HepG2 (cell line): ENCODE measurements at regions not wholly inside any gene's neighbourhood (a gene's known extent, or its start where the extent isn't known, plus 50 kb on each side); places are given as distances from the start of the nearest gene placed in this dataset.

Experiments used
- ATAC-seq: fragments of 200-7000 bp; cut with Tn5 transposase; 3 replicates; pipeline ENCODE4 v1.9.1; 2020; ENCODE audit warnings: mild to moderate bottlenecking, moderate library complexity
- BruUV-seq: library from RNA; stranded (reverse); fragments of 400-500 nt; replicated peaks from 2 replicates; lab custom pipeline; 2021; lab: Mats Ljungman, UMichigan
- CTCF ChIA-PET: fragments of 300-600 bp; formaldehyde crosslinking; extraction: SDS; loops from one replicate; lab custom pipeline; 2021; ENCODE audit warnings: low total read pairs, inconsistent platforms, low intra/inter-chr PET ratio; lab: Yijun Ruan, JAX
- POLR2A ChIA-PET: fragments of 350-600 bp; sonication (Branson Sonifier 250); formaldehyde crosslinking; loops from one replicate; lab custom pipeline; 2020; ENCODE audit warnings: antibody characterized with exemption, inconsistent platforms; lab: Yijun Ruan, JAX
- DNase-seq: peaks from one replicate; pipeline ENCODE4 v3.0.0-alpha.2; 2015; ENCODE audit warnings: low spot score
- FAIRE-seq: peaks from 3 replicates; lab custom pipeline; 2011; peaks lifted over from hg19 to GRCh38; lab: Jason Lieb, UNC
- H2AFZ ChIP-seq: one replicate; pipeline ENCODE4 v1.6.1; 2011; ENCODE audit warnings: low read length, inconsistent platforms
- H3K27ac ChIP-seq: fragments of 300-600 bp; 3 replicates; pipeline ENCODE4 v1.8.0; 2011; ENCODE audit warnings: mixed run types, mild to moderate bottlenecking, mixed read lengths, low read length, inconsistent platforms; ENCODE audit not compliant: insufficient read depth; ENCODE audit errors: extremely low read length
- H3K27me3 ChIP-seq, 2 experiments: fragments of 200-600 bp in 1 of 2; 2 replicates in 1 of 2; 3 replicates in 1 of 2; pipeline versions ENCODE4 v1.6.0 to v1.8.0; 2011; ENCODE audit warnings: low read length in 2 of 2, mild to moderate bottlenecking in 2 of 2, moderate library complexity in 2 of 2, inconsistent platforms in 1 of 2; ENCODE audit not compliant: insufficient read depth in 2 of 2, control insufficient read depth in 1 of 2
- H3K36me3 ChIP-seq, 2 experiments: fragments of 200-600 bp in 1 of 2; replicated peaks in 1 of 2; 2 replicates in 1 of 2; 3 replicates in 1 of 2; pipeline versions ENCODE4 v1.5.1 to v1.8.0; 2011; ENCODE audit warnings: low read length in 2 of 2, inconsistent platforms in 1 of 2; ENCODE audit not compliant: insufficient read depth in 2 of 2, control insufficient read depth in 1 of 2
- H3K4me1 ChIP-seq: 2 replicates; pipeline ENCODE4 v1.5.1; 2012; ENCODE audit warnings: low read length, inconsistent platforms; ENCODE audit not compliant: insufficient read depth
- H3K4me2 ChIP-seq: 2 replicates; pipeline ENCODE4 v1.6.0; 2011; ENCODE audit warnings: low read depth, low read length, inconsistent platforms
- H3K4me3 ChIP-seq, 3 experiments: fragments of 200-600 bp in 1 of 3; sonication (generic), shearing (Covaris generic) in 1 of 3; replicated peaks in 1 of 3; 2 replicates each; pipeline ENCODE4 v1.5.1; 2011 to 2016; ENCODE audit warnings: low read length in 3 of 3, inconsistent platforms in 2 of 3, low read depth in 2 of 3, mild to moderate bottlenecking in 2 of 3, control low read depth in 1 of 3, mixed read lengths in 1 of 3; ENCODE audit not compliant: insufficient read depth in 1 of 3
- H3K79me2 ChIP-seq: one replicate; pipeline ENCODE4 v1.6.1; 2011; ENCODE audit warnings: low read length, inconsistent platforms; ENCODE audit not compliant: insufficient read depth
- H3K9ac ChIP-seq: 2 replicates; pipeline ENCODE4 v1.6.0; 2011; ENCODE audit warnings: mild to moderate bottlenecking, low read depth, low read length, inconsistent platforms; ENCODE audit not compliant: insufficient read depth
- H3K9me3 ChIP-seq: 2 replicates; pipeline ENCODE4 v1.5.1; 2012; ENCODE audit warnings: mild to moderate bottlenecking, low read length
- H4K20me1 ChIP-seq: 2 replicates; pipeline ENCODE4 v1.6.0; 2011; ENCODE audit warnings: inconsistent platforms, mild to moderate bottlenecking, low read length, moderate library complexity; ENCODE audit not compliant: insufficient read depth
- HNF1A ChIP-seq, 2 experiments: sonication (generic) in 1 of 2; formaldehyde crosslinking in 1 of 2; IDR thresholded peaks; 2 replicates each; pipeline versions ENCODE4 v1.4.0 to v1.6.1; 2016 to 2020; ENCODE audit warnings: borderline replicate concordance in 1 of 2, low read depth in 1 of 2, mild to moderate bottlenecking in 1 of 2, missing genetic modification reagents in 1 of 2
- HNRNPUL1 ChIP-seq: fragments of 200-400 bp; formaldehyde crosslinking; IDR thresholded peaks from 2 replicates; pipeline ENCODE4 v1.6.1; 2017; ENCODE audit warnings: low read depth, mild to moderate bottlenecking, low read length, moderate library complexity
- MEIS1 ChIP-seq: sonication (generic); formaldehyde crosslinking; IDR thresholded peaks from 2 replicates; pipeline ENCODE4 v1.9.0; 2021; ENCODE audit warnings: mild to moderate bottlenecking, missing genetic modification reagents, moderate library complexity, borderline replicate concordance
- PAWR ChIP-seq: sonication (generic); formaldehyde crosslinking; IDR thresholded peaks from 2 replicates; pipeline ENCODE4 v1.4.0; 2020; ENCODE audit warnings: missing genetic modification reagents, mild to moderate bottlenecking, borderline replicate concordance
- PBX2 ChIP-seq: IDR thresholded peaks from 2 replicates; pipeline ENCODE4 v1.6.1; 2016; ENCODE audit warnings: control low read depth
- U2AF1 ChIP-seq: fragments of 200-400 bp; formaldehyde crosslinking; optimal IDR thresholded peaks from 2 replicates; pipeline ENCODE3; 2017; ENCODE audit warnings: mild to moderate bottlenecking, low read depth, low read length
- ZMYM3 ChIP-seq: sonication (generic); formaldehyde crosslinking; IDR thresholded peaks from 2 replicates; pipeline ENCODE4 v1.5.1; 2020; ENCODE audit warnings: mild to moderate bottlenecking, missing genetic modification reagents
- ZNF383 ChIP-seq: sonication (generic); formaldehyde crosslinking; IDR thresholded peaks from 2 replicates; pipeline ENCODE4 v1.4.0; 2020; ENCODE audit warnings: missing genetic modification reagents, mild to moderate bottlenecking, borderline replicate concordance
- ZNF432 ChIP-seq: sonication (generic); formaldehyde crosslinking; IDR thresholded peaks from 2 replicates; pipeline ENCODE4 v1.5.0; 2020; ENCODE audit warnings: missing genetic modification reagents, mild to moderate bottlenecking, borderline replicate concordance
- ZNF552 ChIP-seq: sonication (generic); formaldehyde crosslinking; IDR thresholded peaks from 2 replicates; pipeline ENCODE4 v1.9.0; 2022; ENCODE audit warnings: missing genetic modification reagents, mild to moderate bottlenecking, borderline replicate concordance
- ZNF564 ChIP-seq: sonication (generic); formaldehyde crosslinking; IDR thresholded peaks from 2 replicates; pipeline ENCODE4 v1.8.1; 2023; ENCODE audit warnings: mild to moderate bottlenecking, missing genetic modification reagents
- ZNF570 ChIP-seq: sonication (generic); formaldehyde crosslinking; IDR thresholded peaks from 2 replicates; pipeline ENCODE4 v1.4.0; 2020; ENCODE audit warnings: mild to moderate bottlenecking, missing genetic modification reagents, borderline replicate concordance
- ZNF703 ChIP-seq: sonication (generic); formaldehyde crosslinking; IDR thresholded peaks from 2 replicates; pipeline ENCODE4 v1.5.1; 2020; ENCODE audit warnings: missing genetic modification reagents, mild to moderate bottlenecking, moderate library complexity, borderline replicate concordance
- ZNF850 ChIP-seq: sonication (generic); formaldehyde crosslinking; conservative IDR thresholded peaks from 2 replicates; pipeline ENCODE4 v1.9.0; 2021; ENCODE audit warnings: mild to moderate bottlenecking, missing genetic modification reagents
- WGBS: methylation state at CpG from one replicate; pipeline ENCODE4 v1.1.6; 2017; ENCODE audit warnings: low lambda C conversion rate; 5-methylcytosine and 5-hydroxymethylcytosine counted together
- in situ Hi-C: cut with HindIII; loops from 2 replicates; pipeline ENCODE4 v1.10.0; 2017; ENCODE audit warnings: low pct_unique_long_range_greater_than_20kb; ENCODE audit not compliant: extremely low pct_ligation_motif_present
- intact Hi-C: fragments of 100-400 bp; cut with micrococcal nuclease; formaldehyde crosslinking; loops from one replicate; pipeline ENCODE4 v1.10.0; 2022; ENCODE audit not compliant: unreplicated experiment
- TF ChIP-seq, protein P1 (sequence below): IDR thresholded peaks from 2 replicates; pipeline ENCODE4 v1.6.1; 2016; ENCODE audit warnings: mild to moderate bottlenecking, missing biosample characterization, missing genetic modification reagents

- H3K4me2 ChIP-seq: no peak overlapping the region
- no peaks in the 10 kb centered on the region for H3K9me3 ChIP-seq
- 38% methylated on average over 11 of the region's 11 CpGs for WGBS
- no peak overlapping the region for H3K9ac ChIP-seq
- H3K4me1 ChIP-seq: no peaks in the 10 kb centered on the region
- no peaks in the 10 kb centered on the region for H4K20me1 ChIP-seq
- DNase-seq (no peak), FAIRE-seq (no peak), ATAC-seq (no peak)
- H2AFZ ChIP-seq: no peak overlapping the region
- BruUV-seq: no TSS peak
- CTCF ChIA-PET: no interaction called here
- in situ Hi-C loops: no loop called here
- no peaks in the 10 kb centered on the region for H3K36me3 ChIP-seq
- POLR2A ChIA-PET: no interaction called here
- H3K79me2 ChIP-seq: no peaks in the 10 kb centered on the region
- no peak overlapping the region for H3K4me3 ChIP-seq
- TF ChIP-seq MEIS1 (CRISPR knock-in tag): no peak
- no peak for TF ChIP-seq ZNF383
- TF ChIP-seq ZMYM3: no peak
- TF ChIP-seq U2AF1: no peak
- TF ChIP-seq PAWR (CRISPR knock-in tag): no peak
- no peak for TF ChIP-seq HNRNPUL1
- TF ChIP-seq PBX2 (CRISPR knock-in tag): no peak
- no peak for TF ChIP-seq ZNF570 (CRISPR knock-in tag)
- TF ChIP-seq, protein P1, sequence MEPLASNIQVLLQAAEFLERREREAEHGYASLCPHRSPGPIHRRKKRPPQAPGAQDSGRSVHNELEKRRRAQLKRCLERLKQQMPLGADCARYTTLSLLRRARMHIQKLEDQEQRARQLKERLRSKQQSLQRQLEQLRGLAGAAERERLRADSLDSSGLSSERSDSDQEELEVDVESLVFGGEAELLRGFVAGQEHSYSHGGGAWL (CRISPR knock-in tag): no peak
- TF ChIP-seq ZNF850 (CRISPR knock-in tag): no peak
- TF ChIP-seq HNF1A (IDR thresholded peaks at IDR 0.05; ENCODE audit: low read depth): no peak
- TF ChIP-seq HNF1A (CRISPR knock-in tag; IDR thresholded peaks at IDR 0.05; ENCODE audit: borderline replicate concordance): no peak
- TF ChIP-seq ZNF552 (CRISPR knock-in tag): no peak
- TF ChIP-seq ZNF703 (CRISPR knock-in tag): no peak
- TF ChIP-seq ZNF432 (CRISPR knock-in tag): no peak
- TF ChIP-seq ZNF564: no peak
- TF ChIP-seq, all 625 proteins: peak for 0
- peaks cover 0 to 27% of the 10 kb centered on the region in 2 experiments; a peak in 2 of 5 replicates for H3K27me3 ChIP-seq
- intact Hi-C loops: no loop called here
- H3K27ac ChIP-seq: no peak overlapping the region
Measured at GRCh38 chr16:8295513-8296237, 294.6 kb downstream of the TMEM114 start.
